ENCODE measurements at regions not wholly inside any gene's neighbourhood (a gene's known extent, or its start where the extent isn't known, plus 50 kb on each side); places are given as distances from the start of the nearest gene placed in this dataset.

DNA sequence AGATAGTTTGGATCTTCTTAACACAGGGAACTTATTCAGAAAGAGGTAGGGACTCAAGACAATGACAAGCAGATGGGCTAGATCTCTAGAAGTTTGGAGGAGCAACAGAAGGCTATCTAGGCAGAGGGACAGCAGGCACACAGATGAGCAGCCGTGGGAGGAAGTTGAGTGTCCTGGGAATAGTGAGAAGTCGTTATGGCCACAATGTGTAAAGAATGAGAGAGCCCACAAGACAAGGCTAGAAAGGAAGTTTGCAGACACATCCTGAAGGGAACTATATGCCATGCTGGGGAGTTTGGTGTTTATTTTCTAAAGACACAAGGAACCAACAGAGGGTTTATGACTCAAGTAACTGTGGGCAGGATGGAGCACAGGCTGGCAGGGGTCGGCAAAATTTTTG is 160.6 kb downstream of the PALM2AKAP2 start:
- intact Hi-C loops (cut with micrococcal nuclease) (no loop called here), dilution Hi-C loops (cut with MboI; ENCODE audit: extremely low pct_ligation_motif_present, low sequenced_read_pairs) (no loop called here)
- POLR2A ChIA-PET = no interaction called here
- FAIRE-seq (no peak), DNase-seq (ENCODE audit: low read depth, low spot score) (no peak)
- H3K4me1 ChIP-seq (ENCODE audit: control insufficient read depth, extremely low read depth, insufficient read depth, low read length) = no peaks in the 10 kb centered on the region
- no TSS peak for BruUV-seq (replicated peaks)
- H3K27me3 ChIP-seq (ENCODE audit: control insufficient read depth in 2 of 2, insufficient read depth in 2 of 2, low read length in 2 of 2) = no peaks in the 10 kb centered on the region
- H3K79me2 ChIP-seq (ENCODE audit: control insufficient read depth, insufficient read depth, low read length) = no peaks in the 10 kb centered on the region
- no peaks in the 10 kb centered on the region for H4K20me1 ChIP-seq (replicated peaks; ENCODE audit: control insufficient read depth, extremely low read depth, insufficient read depth, low read length)
- no peaks in the 10 kb centered on the region for H3K36me3 ChIP-seq (ENCODE audit: control insufficient read depth in 2 of 2, extremely low read depth in 1 of 2, insufficient read depth in 2 of 2, low read length in 2 of 2)
- no peak overlapping the region for H3K4me2 ChIP-seq (ENCODE audit: insufficient read depth, low read length)
- TF ChIP-seq, protein P1, sequence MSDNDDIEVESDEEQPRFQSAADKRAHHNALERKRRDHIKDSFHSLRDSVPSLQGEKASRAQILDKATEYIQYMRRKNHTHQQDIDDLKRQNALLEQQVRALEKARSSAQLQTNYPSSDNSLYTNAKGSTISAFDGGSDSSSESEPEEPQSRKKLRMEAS (IDR thresholded peaks at IDR 0.05; ENCODE audit: insufficient read depth, insufficient read length) = no peak
- TF ChIP-seq EZH2 (IDR thresholded peaks at IDR 0.05; ENCODE audit: borderline replicate concordance, low read depth, low read length, severe bottlenecking) (no peak), MYC (IDR thresholded peaks at IDR 0.05; ENCODE audit: low read depth, low read length) (no peak)
- H3K9me1 ChIP-seq (replicated peaks; ENCODE audit: control insufficient read depth, extremely low read depth, insufficient read depth, low read length) = no peaks in the 10 kb centered on the region
- CTCF ChIA-PET = no interaction called here
- H3K9me3 ChIP-seq (replicated peaks; ENCODE audit: control insufficient read depth, insufficient read depth, low read length) = no peaks in the 10 kb centered on the region
- H3K4me3 ChIP-seq (replicated peaks in 1 of 3; ENCODE audit: insufficient read depth in 1 of 3, low read depth in 1 of 3, low read length in 3 of 3) = no peak overlapping the region
- no peak overlapping the region for H3K9ac ChIP-seq (replicated peaks; ENCODE audit: extremely low read depth, insufficient read depth, low read length)
- H2AFZ ChIP-seq (ENCODE audit: low read depth, low read length) = no peak overlapping the region
- no peak overlapping the region for H3K27ac ChIP-seq (ENCODE audit: insufficient read depth, low read depth, low read length)

GRCh38 chr9:109941771-109942170 is 161.8 kb downstream of the PALM2AKAP2 start:
- intact Hi-C loops (cut with micrococcal nuclease) (no loop called here), dilution Hi-C loops (cut with MboI; ENCODE audit: extremely low pct_ligation_motif_present, low sequenced_read_pairs) (no loop called here)
- ChIA-PET CTCF (no interaction called here), POLR2A (no interaction called here)
- H3K27me3 ChIP-seq (ENCODE audit: control insufficient read depth in 2 of 2, insufficient read depth in 2 of 2, low read length in 2 of 2) = no peaks in the 10 kb centered on the region
- H3K27ac ChIP-seq (ENCODE audit: insufficient read depth, low read depth, low read length) = no peak overlapping the region
- H3K4me2 ChIP-seq (ENCODE audit: insufficient read depth, low read length) = no peak overlapping the region
- H3K9me3 ChIP-seq (replicated peaks; ENCODE audit: control insufficient read depth, insufficient read depth, low read length) = no peaks in the 10 kb centered on the region
- H2AFZ ChIP-seq (ENCODE audit: low read depth, low read length) = no peak overlapping the region
- TF ChIP-seq POLR2AphosphoS5 (IDR thresholded peaks at IDR 0.05; ENCODE audit: insufficient read depth, low read depth, low read length) = no peak
- no peak for TF ChIP-seq JUN (IDR thresholded peaks at IDR 0.05; ENCODE audit: borderline replicate concordance, insufficient read depth, insufficient read length, low read depth)
- TF ChIP-seq FOS (IDR thresholded peaks at IDR 0.05; ENCODE audit: borderline replicate concordance, insufficient read depth, low read length) = no peak
- no peak for TF ChIP-seq POLR2A (IDR thresholded peaks at IDR 0.05; ENCODE audit: low read depth, low read length)
- TF ChIP-seq GATA2 (IDR thresholded peaks at IDR 0.05; ENCODE audit: insufficient read depth, insufficient read length, low read depth, low read length) = no peak
- no peak for TF ChIP-seq MYC (IDR thresholded peaks at IDR 0.05; ENCODE audit: low read depth, low read length)
- TF ChIP-seq EZH2 (IDR thresholded peaks at IDR 0.05; ENCODE audit: borderline replicate concordance, low read depth, low read length, severe bottlenecking) = no peak
- TF ChIP-seq CTCF (IDR thresholded peaks at IDR 0.05; ENCODE audit: extremely low read depth in 1 of 2, insufficient read depth in 1 of 2, low read depth in 1 of 2, low read length in 2 of 2) = no peak
- TF ChIP-seq, protein P1 (IDR thresholded peaks at IDR 0.05; ENCODE audit: insufficient read depth, insufficient read length) = no peak
- BruUV-seq (replicated peaks) = no TSS peak
- H3K9me1 ChIP-seq (replicated peaks; ENCODE audit: control insufficient read depth, extremely low read depth, insufficient read depth, low read length) = no peaks in the 10 kb centered on the region
- H3K4me3 ChIP-seq (replicated peaks in 1 of 3; ENCODE audit: insufficient read depth in 1 of 3, low read depth in 1 of 3, low read length in 3 of 3) = no peak overlapping the region
- DNase-seq (ENCODE audit: low read depth, low spot score) (no peak), FAIRE-seq (no peak)
- no peaks in the 10 kb centered on the region for H3K4me1 ChIP-seq (ENCODE audit: control insufficient read depth, extremely low read depth, insufficient read depth, low read length)
- no peaks in the 10 kb centered on the region for H4K20me1 ChIP-seq (replicated peaks; ENCODE audit: control insufficient read depth, extremely low read depth, insufficient read depth, low read length)
- H3K79me2 ChIP-seq (ENCODE audit: control insufficient read depth, insufficient read depth, low read length) = no peaks in the 10 kb centered on the region
- no peak overlapping the region for H3K9ac ChIP-seq (replicated peaks; ENCODE audit: extremely low read depth, insufficient read depth, low read length)
- no peaks in the 10 kb centered on the region for H3K36me3 ChIP-seq (ENCODE audit: control insufficient read depth in 2 of 2, extremely low read depth in 1 of 2, insufficient read depth in 2 of 2, low read length in 2 of 2)

All from endothelial cell of umbilical vein (primary cell).